ENCODE measurements at regions not wholly inside any gene's neighbourhood (a gene's known extent, or its start where the extent isn't known, plus 50 kb on each side); places are given as distances from the start of the nearest gene placed in this dataset.

- ChIA-PET CTCF (ENCODE audit: low intra/inter-chr PET ratio) (no interaction called here), POLR2A (no interaction called here)
- Histone ChIP-seq H4K20me1 (replicated peaks; ENCODE audit: control insufficient read depth, insufficient read depth, low read length) (no peaks in the 10 kb centered on the region), H3K9me3 (replicated peaks; ENCODE audit: control insufficient read depth, insufficient read depth, low read depth, low read length) (no peaks in the 10 kb centered on the region), H3K27me3 (ENCODE audit: control insufficient read depth in 2 of 2, insufficient read depth in 2 of 2, low read length in 2 of 2) (peaks cover 0 to 20% of the 10 kb centered on the region in 2 experiments; a peak in 2 of 5 replicates), H3K9ac (ENCODE audit: insufficient read depth in 1 of 2, low read depth in 2 of 2, low read length in 2 of 2) (no peak overlapping the region), H3K36me3 (ENCODE audit: control insufficient read depth, insufficient read depth, low read length) (no peaks in the 10 kb centered on the region), H3K9me1 (ENCODE audit: control insufficient read depth, insufficient read depth, low read length) (no peaks in the 10 kb centered on the region), H3K4me3 (no peak overlapping the region), H3K79me2 (ENCODE audit: control insufficient read depth, insufficient read depth, low read length) (no peaks in the 10 kb centered on the region), H3K4me2 (ENCODE audit: insufficient read depth, low read length) (no peak overlapping the region), H3K27ac (ENCODE audit: extremely low read depth, low read depth, low read length) (no peak overlapping the region), H2AFZ (ENCODE audit: low read depth, low read length) (no peak overlapping the region), H3K4me1 (replicated peaks in 1 of 2; ENCODE audit: control insufficient read depth in 2 of 2, insufficient read depth in 2 of 2, low read length in 2 of 2) (no peaks in the 10 kb centered on the region)
- DNase-seq (ENCODE audit: extremely low read depth in 1 of 4, low spot score in 3 of 4), result no peak
- no peak for ATAC-seq
- 0% methylated on average over 2 of the region's 2 CpGs for WGBS (ENCODE audit: insufficient coverage, low coverage, missing lambda C conversion rate)
- no TSS peak for BruUV-seq (replicated peaks)
- FAIRE-seq, result no peak
- in situ Hi-C loops (cut with MboI) (no loop called here), intact Hi-C loops (cut with micrococcal nuclease) (no loop called here)
- TF ChIP-seq ZNF586 (CRISPR knock-in tag; conservative IDR thresholded peaks at IDR 0.05), result no peak
- TF ChIP-seq ZNF561 (CRISPR knock-in tag; conservative IDR thresholded peaks at IDR 0.05), result no peak
- TF ChIP-seq ZNF146 (CRISPR knock-in tag; IDR thresholded peaks at IDR 0.05; ENCODE audit: unreplicated experiment), result no peak
- TF ChIP-seq POLR2H (tag; IDR thresholded peaks at IDR 0.05; ENCODE audit: low read depth), result no peak
- no peak for TF ChIP-seq NELFE (IDR thresholded peaks at IDR 0.05; ENCODE audit: insufficient read depth, insufficient read length)
- TF ChIP-seq ZNF212 (CRISPR knock-in tag; IDR thresholded peaks at IDR 0.05), result no peak
- TF ChIP-seq STAT6 (CRISPR knock-in tag; IDR thresholded peaks at IDR 0.05), result no peak
- TF ChIP-seq HDAC3 (IDR thresholded peaks at IDR 0.05; ENCODE audit: borderline replicate concordance, partially characterized antibody), result no peak
- TF ChIP-seq SP2 (IDR thresholded peaks at IDR 0.05; ENCODE audit: extremely low read depth, low read depth, low read length, poor library complexity, severe bottlenecking), result no peak
- no peak for TF ChIP-seq POLR2A (conservative IDR thresholded peaks at IDR 0.05)
- no peak for TF ChIP-seq TARDBP (IDR thresholded peaks at IDR 0.05)
- TF ChIP-seq ZEB2 (IDR thresholded peaks at IDR 0.05), result no peak
- TF ChIP-seq HOXB6 (CRISPR knock-in tag; IDR thresholded peaks at IDR 0.05; ENCODE audit: borderline replicate concordance), result no peak
- TF ChIP-seq ATF6 (CRISPR knock-in tag; IDR thresholded peaks at IDR 0.05), result no peak
- no peak for TF ChIP-seq GATAD2B (IDR thresholded peaks at IDR 0.05; ENCODE audit: borderline replicate concordance)
- no peak for TF ChIP-seq ZNF277 (CRISPR knock-in tag; IDR thresholded peaks at IDR 0.05; ENCODE audit: borderline replicate concordance)
- TF ChIP-seq CBX3 (IDR thresholded peaks at IDR 0.05; ENCODE audit: borderline replicate concordance in 1 of 2, low read length in 2 of 2), result no peak
Observed at GRCh38 chr1:220374449-220374848, 102.2 kb upstream of the RAB3GAP2 start.

Data from K562 (cell line).